ENCODE measurements at regions not wholly inside any gene's neighbourhood (a gene's known extent, or its start where the extent isn't known, plus 50 kb on each side); places are given as distances from the start of the nearest gene placed in this dataset.

DNA sequence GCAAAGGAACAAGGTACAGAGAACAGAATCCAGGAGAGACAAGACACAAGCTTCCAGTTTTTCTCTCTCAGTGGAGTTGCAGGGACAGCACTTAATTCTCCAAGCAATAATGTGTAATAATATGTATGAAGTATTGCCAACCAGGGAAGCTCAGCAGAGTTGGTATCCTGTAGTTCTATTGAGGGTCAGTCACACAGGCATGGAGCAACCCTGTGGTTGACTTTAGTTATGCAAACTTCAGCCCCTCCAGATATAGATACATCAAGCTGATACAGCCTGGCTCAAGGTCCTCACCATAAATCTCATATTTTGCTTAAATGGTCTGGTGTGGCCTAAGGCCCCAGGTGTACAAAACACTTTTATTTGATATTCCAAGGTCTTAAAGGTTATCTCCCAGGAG is 248.6 kb upstream of the EPHA5 start:
- Histone ChIP-seq H3K4me3 (replicated peaks in 1 of 3; ENCODE audit: insufficient read depth in 1 of 3, low read depth in 2 of 3, low read length in 3 of 3) (no peak overlapping the region), H3K9me3 (ENCODE audit: low read length) (no peaks in the 10 kb centered on the region), H3K27me3 (ENCODE audit: control insufficient read depth in 1 of 2, insufficient read depth in 2 of 2, low read length in 2 of 2) (no peaks in the 10 kb centered on the region), H3K36me3 (replicated peaks in 1 of 2; ENCODE audit: control insufficient read depth in 1 of 2, insufficient read depth in 2 of 2, low read length in 2 of 2) (no peaks in the 10 kb centered on the region), H3K27ac (ENCODE audit: extremely low read length, insufficient read depth, low read length) (no peak overlapping the region), H3K4me2 (ENCODE audit: low read depth, low read length) (no peak overlapping the region), H3K4me1 (ENCODE audit: insufficient read depth, low read length) (no peaks in the 10 kb centered on the region), H3K79me2 (ENCODE audit: insufficient read depth, low read length) (no peaks in the 10 kb centered on the region), H4K20me1 (ENCODE audit: insufficient read depth, low read length) (no peaks in the 10 kb centered on the region), H2AFZ (ENCODE audit: low read length) (no peak overlapping the region), H3K9ac (ENCODE audit: insufficient read depth, low read depth, low read length) (no peak overlapping the region)
- POLR2A ChIA-PET, result no interaction called here
- DNase-seq (ENCODE audit: low spot score) (no peak), ATAC-seq (no peak), FAIRE-seq (no peak)
- BruUV-seq (replicated peaks), result no TSS peak
- CTCF ChIA-PET (ENCODE audit: low intra/inter-chr PET ratio, low total read pairs), result no interaction called here
- in situ Hi-C loops (cut with HindIII; ENCODE audit: extremely low pct_ligation_motif_present, low pct_unique_long_range_greater_than_20kb) (no loop called here), intact Hi-C loops (cut with micrococcal nuclease; ENCODE audit: unreplicated experiment) (no loop called here)
- no peak for TF ChIP-seq ZNF841 (CRISPR knock-in tag; IDR thresholded peaks at IDR 0.05; ENCODE audit: borderline replicate concordance)

DNA sequence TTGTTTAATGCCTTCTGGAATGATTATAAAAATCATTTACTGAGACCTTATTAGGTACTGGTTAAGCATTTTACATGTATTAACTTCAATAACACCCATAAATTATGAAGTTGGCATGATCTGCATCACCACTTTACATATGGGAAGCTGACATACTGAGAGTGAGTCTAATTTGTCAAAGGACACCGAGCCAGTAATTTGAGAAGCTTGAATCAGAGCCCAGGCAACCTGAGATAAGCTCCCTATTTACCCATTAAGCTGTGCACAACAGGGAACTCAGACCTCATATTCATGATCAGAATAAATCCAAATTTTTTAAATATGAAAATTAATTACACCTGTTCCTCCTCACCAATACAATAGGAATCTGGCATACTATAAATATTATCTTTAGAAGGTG is 247.9 kb upstream of the EPHA5 start:
- Histone ChIP-seq H4K20me1 (ENCODE audit: insufficient read depth, low read length) (no peaks in the 10 kb centered on the region), H3K4me2 (ENCODE audit: low read depth, low read length) (no peak overlapping the region), H2AFZ (ENCODE audit: low read length) (no peak overlapping the region), H3K27me3 (ENCODE audit: control insufficient read depth in 1 of 2, insufficient read depth in 2 of 2, low read length in 2 of 2) (no peaks in the 10 kb centered on the region), H3K9me3 (ENCODE audit: low read length) (no peaks in the 10 kb centered on the region), H3K4me1 (ENCODE audit: insufficient read depth, low read length) (no peaks in the 10 kb centered on the region), H3K79me2 (ENCODE audit: insufficient read depth, low read length) (no peaks in the 10 kb centered on the region), H3K4me3 (replicated peaks in 1 of 3; ENCODE audit: insufficient read depth in 1 of 3, low read depth in 2 of 3, low read length in 3 of 3) (no peak overlapping the region), H3K36me3 (replicated peaks in 1 of 2; ENCODE audit: control insufficient read depth in 1 of 2, insufficient read depth in 2 of 2, low read length in 2 of 2) (no peaks in the 10 kb centered on the region), H3K9ac (ENCODE audit: insufficient read depth, low read depth, low read length) (no peak overlapping the region), H3K27ac (ENCODE audit: extremely low read length, insufficient read depth, low read length) (no peak overlapping the region)
- in situ Hi-C loops (cut with HindIII; ENCODE audit: extremely low pct_ligation_motif_present, low pct_unique_long_range_greater_than_20kb), result no loop called here
- intact Hi-C loops (cut with micrococcal nuclease; ENCODE audit: unreplicated experiment), result no loop called here
- FAIRE-seq (no peak), ATAC-seq (no peak), DNase-seq (ENCODE audit: low spot score) (no peak)
- 5% methylated on average over 1 of the region's 1 CpG for WGBS (ENCODE audit: low lambda C conversion rate)
- BruUV-seq (replicated peaks), result no TSS peak
- POLR2A ChIA-PET, result no interaction called here
- CTCF ChIA-PET (ENCODE audit: low intra/inter-chr PET ratio, low total read pairs), result no interaction called here
- TF ChIP-seq ZNF792 (CRISPR knock-in tag; IDR thresholded peaks at IDR 0.05) (no peak), FOSL1 (CRISPR knock-in tag; IDR thresholded peaks at IDR 0.05; ENCODE audit: borderline replicate concordance) (no peak), CENPT (CRISPR knock-in tag; IDR thresholded peaks at IDR 0.05; ENCODE audit: low read depth) (no peak), KLF12 (CRISPR knock-in tag; IDR thresholded peaks at IDR 0.05; ENCODE audit: borderline replicate concordance) (no peak), ZMYM4 (CRISPR knock-in tag; IDR thresholded peaks at IDR 0.05) (no peak), ZMAT3 (CRISPR knock-in tag; conservative IDR thresholded peaks at IDR 0.05) (no peak), GATAD2A (CRISPR knock-in tag; IDR thresholded peaks at IDR 0.05) (no peak), ZNF326 (CRISPR knock-in tag; IDR thresholded peaks at IDR 0.05; ENCODE audit: borderline replicate concordance) (no peak), ZMYM3 (CRISPR knock-in tag; IDR thresholded peaks at IDR 0.05) (no peak), ZNF367 (CRISPR knock-in tag; IDR thresholded peaks at IDR 0.05; ENCODE audit: borderline replicate concordance) (no peak)
- TF ChIP-seq, protein P1, sequence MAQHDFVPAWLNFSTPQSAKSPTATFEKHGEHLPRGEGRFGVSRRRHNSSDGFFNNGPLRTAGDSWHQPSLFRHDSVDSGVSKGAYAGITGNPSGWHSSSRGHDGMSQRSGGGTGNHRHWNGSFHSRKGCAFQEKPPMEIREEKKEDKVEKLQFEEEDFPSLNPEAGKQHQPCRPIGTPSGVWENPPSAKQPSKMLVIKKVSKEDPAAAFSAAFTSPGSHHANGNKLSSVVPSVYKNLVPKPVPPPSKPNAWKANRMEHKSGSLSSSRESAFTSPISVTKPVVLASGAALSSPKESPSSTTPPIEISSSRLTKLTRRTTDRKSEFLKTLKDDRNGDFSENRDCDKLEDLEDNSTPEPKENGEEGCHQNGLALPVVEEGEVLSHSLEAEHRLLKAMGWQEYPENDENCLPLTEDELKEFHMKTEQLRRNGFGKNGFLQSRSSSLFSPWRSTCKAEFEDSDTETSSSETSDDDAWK (CRISPR knock-in tag; IDR thresholded peaks at IDR 0.05), result no peak

All from HepG2 (cell line).